ENCODE measurements at regions not wholly inside any gene's neighbourhood (a gene's known extent, or its start where the extent isn't known, plus 50 kb on each side); places are given as distances from the start of the nearest gene placed in this dataset.
A peak's percentile ranks its signal among the peaks of the same experiment; 100 is the strongest.

DNA sequence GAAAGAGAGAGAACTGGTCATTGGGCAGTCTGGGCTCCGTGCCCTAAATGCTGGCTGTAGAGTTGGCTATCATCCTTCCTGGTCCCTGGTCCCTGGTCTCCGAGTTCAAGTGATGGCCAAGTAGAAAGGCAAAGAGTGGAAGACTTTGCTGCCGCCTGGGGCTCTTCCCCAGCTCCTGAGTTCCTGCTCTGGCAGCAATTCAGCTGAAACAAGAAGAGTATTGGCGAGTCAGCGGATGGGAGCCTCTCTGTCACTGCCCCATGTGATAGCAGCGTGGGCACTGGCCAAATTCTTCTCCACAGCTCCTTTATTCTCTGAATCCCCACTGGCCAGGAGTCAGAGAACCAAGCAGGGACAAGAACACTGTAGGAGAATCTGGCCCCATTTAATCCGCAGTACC is 351.0 kb upstream of the POU3F3 start:
- DNase-seq: no peak
- H3K36me3 ChIP-seq: no peaks in the 10 kb centered on the region
- no peak overlapping the region for H3K4me3 ChIP-seq
- H3K9me3 ChIP-seq: no peaks in the 10 kb centered on the region
- peaks cover 4% of the 10 kb centered on the region; the same call in 1 of the 2 replicates for H3K27me3 ChIP-seq

DNA sequence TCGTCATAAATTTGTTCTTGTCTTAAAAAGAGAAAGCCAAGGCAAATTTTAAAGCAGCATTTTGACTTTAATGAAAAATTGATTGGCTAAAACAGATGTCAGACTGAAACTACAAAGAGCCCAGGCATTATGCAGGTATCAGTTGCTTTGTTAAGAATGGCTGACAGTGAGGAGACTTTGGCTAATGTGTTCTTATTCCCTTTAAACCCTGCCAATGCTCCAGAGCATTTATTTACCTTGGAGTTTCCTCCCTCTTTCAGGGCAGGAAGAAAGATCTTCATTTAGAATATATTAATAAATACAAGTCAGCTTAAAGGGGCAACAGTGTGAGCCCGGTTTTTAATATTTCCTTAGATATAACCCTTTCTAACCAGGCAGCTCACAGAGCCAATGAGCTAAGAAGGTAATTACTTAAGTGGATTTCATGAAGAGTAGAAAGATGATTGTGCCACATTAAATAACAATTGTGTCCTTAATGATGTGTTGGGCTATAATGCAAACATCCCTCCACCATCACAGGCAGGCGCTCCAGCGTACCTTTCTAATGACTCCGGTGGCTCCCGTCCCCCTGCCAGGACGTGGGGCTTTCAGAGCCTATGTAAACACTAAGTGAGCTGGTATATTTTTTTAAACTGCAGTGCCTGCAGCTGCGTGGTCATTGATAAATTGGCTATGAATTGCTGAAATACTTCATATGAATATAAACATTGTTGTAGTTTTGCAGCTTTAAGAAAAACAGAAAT is 349.4 kb upstream of the POU3F3 start:
- Histone ChIP-seq H3K27me3 (peaks cover 4% of the 10 kb centered on the region; the same call in 1 of the 2 replicates), H3K36me3 (no peaks in the 10 kb centered on the region)
- no peak for DNase-seq

DNA sequence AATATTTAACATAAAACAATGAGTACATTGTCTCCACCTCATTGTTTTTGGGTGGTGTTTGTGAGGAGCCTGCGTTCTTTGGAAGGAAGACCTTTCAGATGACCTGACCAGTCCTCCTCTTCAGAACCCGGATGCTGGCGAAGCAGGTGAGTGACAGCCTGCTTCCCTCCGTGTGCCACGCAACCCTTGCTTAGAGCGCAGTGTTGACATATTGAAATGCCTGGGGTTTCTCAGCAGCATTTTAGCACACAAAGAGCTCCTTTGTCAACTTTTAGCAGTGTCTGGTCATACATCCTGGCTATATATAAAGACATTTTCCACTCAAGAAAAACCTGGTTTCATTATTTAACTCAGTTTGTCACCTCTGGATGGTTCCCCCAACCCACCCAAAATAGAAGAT is 335.7 kb upstream of the POU3F3 start:
- no peaks in the 10 kb centered on the region for H3K36me3 ChIP-seq
- no peaks in the 10 kb centered on the region for H3K27me3 ChIP-seq
- no peak overlapping the region for H3K4me3 ChIP-seq
- DNase-seq: no peak
- no peaks in the 10 kb centered on the region for H3K9me3 ChIP-seq

More for the DNA sequence above, 349.4 kb upstream of the POU3F3 start:
- no peak overlapping the region for H3K4me3 ChIP-seq
- H3K9me3 ChIP-seq: no peaks in the 10 kb centered on the region

DNA sequence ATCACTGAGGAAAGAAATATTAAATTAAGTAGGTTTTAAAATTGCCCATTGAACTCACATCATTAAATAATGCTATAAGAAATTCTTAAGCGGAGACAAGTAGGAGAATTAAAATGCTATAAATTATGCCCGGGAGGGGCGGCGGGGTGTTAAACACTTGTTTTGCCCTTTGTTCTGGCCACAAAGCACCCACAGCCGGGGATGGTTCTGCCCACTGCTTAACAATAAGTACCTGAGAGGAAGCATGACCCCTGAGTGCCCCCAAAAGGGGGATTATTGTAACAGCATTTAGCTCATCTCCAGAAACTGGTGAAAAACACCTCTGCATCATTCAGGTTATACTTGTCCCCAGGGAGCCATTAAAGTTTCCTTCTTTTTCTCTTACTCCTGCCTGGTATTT is 332.7 kb upstream of the POU3F3 start:
- H3K4me3 ChIP-seq: no peak overlapping the region
- H3K9me3 ChIP-seq: no peaks in the 10 kb centered on the region
- no peak for DNase-seq
- H3K36me3 ChIP-seq: no peaks in the 10 kb centered on the region
- no peaks in the 10 kb centered on the region for H3K27me3 ChIP-seq

DNA sequence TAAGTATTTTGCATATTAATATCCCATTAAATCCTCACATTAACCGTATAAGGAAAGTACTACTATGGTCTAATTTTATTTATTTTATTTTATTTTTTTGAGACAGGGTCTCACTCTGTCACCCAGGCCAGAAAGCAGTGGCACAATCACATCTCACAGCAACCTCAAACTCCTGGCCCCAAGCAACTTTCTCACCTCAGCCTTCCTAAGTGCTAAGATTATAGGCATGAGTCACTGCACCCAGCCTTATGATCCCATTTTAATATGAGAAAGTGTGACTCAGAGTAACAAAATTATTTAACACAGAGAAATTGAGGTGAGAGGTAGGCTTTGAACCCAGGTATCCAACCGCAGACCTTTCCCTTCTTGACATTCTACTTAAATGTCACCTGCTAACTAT is 330.0 kb upstream of the POU3F3 start:
- DNase-seq: no peak
- H3K36me3 ChIP-seq: no peaks in the 10 kb centered on the region
- no peaks in the 10 kb centered on the region for H3K9me3 ChIP-seq
- H3K27me3 ChIP-seq: no peaks in the 10 kb centered on the region
- no peak overlapping the region for H3K4me3 ChIP-seq

DNA sequence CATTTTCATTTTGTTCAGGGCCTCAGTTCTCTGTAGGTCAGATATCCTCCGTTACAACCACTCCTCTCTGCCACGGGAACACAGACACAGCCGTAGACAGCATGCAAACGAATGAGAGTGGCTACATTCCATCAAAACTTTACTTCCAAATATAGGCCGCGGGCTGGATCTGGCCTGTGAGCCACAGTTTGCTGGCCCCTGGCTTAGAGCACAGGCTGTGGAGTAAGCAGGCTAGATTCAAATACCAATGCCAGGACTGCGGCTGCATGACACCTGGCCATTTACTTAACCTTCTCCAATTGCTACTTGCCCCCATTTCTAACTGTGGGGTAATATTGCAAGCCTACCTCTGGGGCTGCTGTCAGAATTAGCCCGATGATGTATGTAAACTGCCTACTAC is 325.8 kb upstream of the POU3F3 start:
- H3K36me3 ChIP-seq: no peaks in the 10 kb centered on the region
- H3K9me3 ChIP-seq: no peaks in the 10 kb centered on the region
- DNase-seq: no peak
- H3K27me3 ChIP-seq: no peaks in the 10 kb centered on the region
- no peak overlapping the region for H3K4me3 ChIP-seq

DNA sequence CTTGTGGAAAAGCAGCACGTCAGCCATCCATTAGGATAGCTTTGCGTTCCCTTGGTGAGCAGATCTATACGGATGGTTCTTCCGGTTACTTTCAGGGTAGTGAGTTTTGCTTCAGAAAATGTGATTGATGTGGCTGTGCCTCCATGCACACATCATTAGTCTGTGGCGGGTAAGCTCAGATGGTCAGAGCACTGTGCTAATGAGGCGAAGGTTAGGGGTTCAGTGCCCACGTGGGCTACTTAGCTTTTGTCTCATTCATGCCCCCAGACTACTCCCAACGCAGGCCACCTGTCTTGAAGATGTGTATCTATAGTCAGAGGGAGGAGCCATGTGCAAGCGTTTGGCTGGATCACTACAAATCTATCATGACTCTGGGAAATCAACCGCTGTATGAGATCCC is 322.8 kb upstream of the POU3F3 start:
- H3K36me3 ChIP-seq: no peaks in the 10 kb centered on the region
- DNase-seq: no peak
- H3K27me3 ChIP-seq: no peaks in the 10 kb centered on the region
- H3K4me3 ChIP-seq: no peak overlapping the region
- H3K9me3 ChIP-seq: no peaks in the 10 kb centered on the region

DNA sequence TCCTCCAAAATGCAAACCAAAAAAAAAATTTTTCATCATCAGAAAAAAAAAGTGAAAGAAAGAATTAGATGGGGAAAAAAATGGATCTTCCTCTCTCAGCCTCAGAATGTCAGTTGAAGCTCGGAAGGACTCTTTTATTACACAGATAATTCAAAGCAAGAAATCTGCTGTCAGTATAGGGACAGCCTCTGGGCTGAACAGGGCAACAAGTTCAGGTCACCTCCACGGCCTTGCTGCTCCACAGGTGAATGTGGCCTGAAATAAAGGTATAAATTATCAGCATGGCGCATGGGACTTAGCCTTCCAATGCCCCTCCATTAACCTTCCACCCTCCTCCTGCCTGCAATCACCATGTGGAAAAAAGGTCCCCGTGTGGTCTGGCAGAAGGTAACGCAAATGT is 316.8 kb upstream of the POU3F3 start:
- no peak for DNase-seq
- no peak overlapping the region for H3K4me3 ChIP-seq

DNA sequence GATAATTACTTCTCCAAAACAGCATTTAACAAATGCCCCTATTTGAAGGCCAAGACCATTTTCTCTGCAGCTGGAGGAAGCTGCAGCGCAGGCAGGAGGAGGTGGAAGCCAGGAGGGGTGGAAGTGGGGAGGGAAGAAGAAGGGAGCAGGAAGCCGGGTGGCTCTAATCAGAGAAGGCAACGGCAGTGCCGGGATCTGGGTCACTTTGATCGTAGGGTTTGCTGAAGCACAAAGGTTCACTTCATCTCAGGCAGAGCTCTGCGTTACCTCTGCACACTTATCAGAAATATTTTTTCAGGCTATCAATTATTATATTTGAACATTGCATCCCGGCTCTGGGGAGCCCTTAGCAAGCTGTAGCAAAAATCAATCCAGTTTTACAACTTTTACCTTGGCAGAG is 315.8 kb upstream of the POU3F3 start:
- no peaks in the 10 kb centered on the region for H3K9me3 ChIP-seq
- no peaks in the 10 kb centered on the region for H3K27me3 ChIP-seq
- H3K36me3 ChIP-seq: no peaks in the 10 kb centered on the region
- H3K4me3 ChIP-seq: no peak overlapping the region
- no peak for DNase-seq

More for the DNA sequence above, 316.8 kb upstream of the POU3F3 start:
- Histone ChIP-seq H3K27me3 (no peaks in the 10 kb centered on the region), H3K36me3 (no peaks in the 10 kb centered on the region), H3K9me3 (no peaks in the 10 kb centered on the region)

DNA sequence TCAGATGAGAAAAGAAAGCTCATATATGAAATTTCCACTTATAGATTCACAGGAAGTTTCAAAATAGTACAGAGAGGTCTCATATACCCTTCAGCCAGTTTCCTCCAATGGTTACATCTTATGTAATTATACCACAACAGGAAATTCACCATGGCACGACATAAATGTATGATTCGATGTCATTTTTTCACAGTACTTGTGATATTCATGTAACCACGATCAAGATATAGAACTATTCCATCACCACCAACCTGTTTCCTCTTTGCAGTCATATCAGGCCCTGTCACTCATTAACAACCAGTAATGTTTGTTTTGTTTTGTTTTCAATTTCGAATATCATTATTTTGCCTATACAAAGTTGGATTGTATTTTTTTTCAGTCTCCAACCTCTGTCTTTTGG is 314.3 kb upstream of the POU3F3 start:
- no peak overlapping the region for H3K4me3 ChIP-seq
- no peaks in the 10 kb centered on the region for H3K9me3 ChIP-seq
- H3K36me3 ChIP-seq: no peaks in the 10 kb centered on the region
- DNase-seq: no peak
- no peaks in the 10 kb centered on the region for H3K27me3 ChIP-seq

DNA sequence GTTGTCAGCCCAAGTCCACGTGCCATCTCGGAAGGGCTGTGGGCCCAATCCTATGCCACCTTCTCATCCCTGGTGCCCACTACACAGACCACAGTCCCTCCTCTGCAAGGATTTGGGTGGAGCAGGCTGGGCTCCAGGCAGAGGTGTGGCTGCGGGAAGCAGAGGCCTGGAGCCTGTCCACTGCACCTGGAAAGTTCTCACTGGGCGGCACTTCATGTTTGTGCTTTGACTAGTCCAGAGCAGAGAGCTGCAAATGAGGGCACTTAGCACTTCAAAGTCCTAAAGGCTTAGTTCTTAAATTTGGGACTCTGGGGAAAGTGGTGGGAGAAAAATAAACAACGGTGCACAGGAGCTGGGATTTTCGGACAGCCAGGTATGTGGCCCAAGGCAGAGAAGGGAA is 308.9 kb upstream of the POU3F3 start:
- no peaks in the 10 kb centered on the region for H3K36me3 ChIP-seq
- H3K9me3 ChIP-seq: no peaks in the 10 kb centered on the region
- no peak for DNase-seq
- no peaks in the 10 kb centered on the region for H3K27me3 ChIP-seq
- H3K4me3 ChIP-seq: no peak overlapping the region

DNA sequence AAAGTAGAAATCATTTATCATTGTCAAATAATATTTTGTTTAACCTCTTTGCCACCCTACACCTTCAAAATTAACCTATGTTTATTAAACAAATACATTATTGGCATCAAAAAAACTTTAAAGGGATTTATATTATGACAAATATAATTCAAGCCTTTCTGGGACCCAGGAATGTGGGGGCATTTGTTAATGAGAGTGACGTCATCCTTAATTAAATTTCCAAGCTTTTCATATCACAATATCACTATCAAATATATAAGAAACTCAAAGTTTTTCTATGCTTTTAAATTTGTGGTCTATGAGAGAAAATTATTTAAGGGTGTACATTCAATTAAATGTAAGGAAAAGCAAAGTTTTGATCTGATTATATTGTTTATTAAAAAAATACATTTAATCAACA is 307.4 kb upstream of the POU3F3 start:
- Histone ChIP-seq H3K9me3 (no peaks in the 10 kb centered on the region), H3K36me3 (no peaks in the 10 kb centered on the region), H3K4me3 (no peak overlapping the region), H3K27me3 (no peaks in the 10 kb centered on the region)
- DNase-seq: no peak

DNA sequence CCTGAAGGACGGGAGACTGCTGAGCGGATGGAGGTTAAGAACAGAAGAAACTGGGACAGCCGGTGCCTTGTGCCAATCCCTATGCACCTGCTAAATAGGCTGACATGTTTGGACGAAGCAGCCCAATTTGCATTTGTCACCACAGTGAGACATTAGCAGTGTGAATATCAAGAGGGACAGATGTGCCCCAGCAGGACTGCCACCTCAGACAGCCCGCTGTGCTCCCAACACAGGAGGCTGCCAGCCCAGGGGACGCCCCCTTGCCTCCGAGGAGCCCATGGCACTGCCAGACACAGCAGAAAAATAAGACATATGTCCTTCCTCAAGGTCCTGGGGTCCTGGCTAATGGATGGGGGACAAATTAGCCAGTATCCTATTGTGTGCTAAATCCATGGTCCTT is 306.7 kb upstream of the POU3F3 start:
- no peak for DNase-seq
- no peaks in the 10 kb centered on the region for H3K27me3 ChIP-seq

DNA sequence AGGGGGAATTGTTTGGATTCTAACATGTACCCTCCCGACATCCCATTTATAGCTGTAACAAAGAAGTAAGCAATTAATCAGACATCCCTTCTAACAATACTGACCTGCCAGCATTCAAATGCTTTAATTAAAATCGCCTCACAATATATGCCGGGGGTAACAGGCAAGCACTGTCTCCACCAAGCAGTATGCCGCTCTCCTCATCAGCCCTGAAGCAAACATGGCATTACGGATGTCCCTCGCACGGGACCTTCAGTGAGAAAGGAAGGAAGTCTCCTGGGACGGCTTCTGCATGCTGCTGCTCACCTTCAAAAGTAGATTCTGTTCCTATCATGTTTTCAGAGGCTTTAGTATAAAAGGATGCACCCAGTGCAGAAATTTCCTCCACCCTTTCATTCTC is 292.7 kb upstream of the POU3F3 start:
- no peak for DNase-seq
- Histone ChIP-seq H3K9me3 (no peaks in the 10 kb centered on the region), H3K4me3 (no peak overlapping the region), H3K27me3 (no peaks in the 10 kb centered on the region), H3K36me3 (no peaks in the 10 kb centered on the region)

More for the DNA sequence above, 306.7 kb upstream of the POU3F3 start:
- H3K9me3 ChIP-seq: no peaks in the 10 kb centered on the region
- no peak overlapping the region for H3K4me3 ChIP-seq
- H3K36me3 ChIP-seq: no peaks in the 10 kb centered on the region

DNA sequence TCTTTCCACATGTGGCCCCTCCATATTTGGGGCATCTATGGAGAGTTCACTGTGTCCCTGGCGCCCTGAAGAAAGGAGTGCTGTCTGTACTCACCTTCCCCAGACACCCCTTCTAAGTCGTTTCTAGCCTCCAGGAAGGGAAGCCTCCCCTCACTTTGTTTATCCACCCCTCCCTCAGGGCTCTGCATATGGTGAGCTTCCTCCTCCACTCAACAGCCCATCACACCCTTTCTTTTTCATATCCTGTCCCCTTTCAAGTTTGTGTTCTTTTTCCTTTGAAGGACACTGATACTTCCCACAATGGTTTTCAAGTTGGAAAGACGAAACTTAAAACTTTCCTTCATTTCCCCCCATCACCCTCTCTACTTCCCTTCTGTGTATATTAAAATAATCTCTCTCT is 291.4 kb upstream of the POU3F3 start:
- DNase-seq: no peak
- Histone ChIP-seq H3K27me3 (no peaks in the 10 kb centered on the region), H3K9me3 (no peaks in the 10 kb centered on the region), H3K36me3 (no peaks in the 10 kb centered on the region), H3K4me3 (no peak overlapping the region)

DNA sequence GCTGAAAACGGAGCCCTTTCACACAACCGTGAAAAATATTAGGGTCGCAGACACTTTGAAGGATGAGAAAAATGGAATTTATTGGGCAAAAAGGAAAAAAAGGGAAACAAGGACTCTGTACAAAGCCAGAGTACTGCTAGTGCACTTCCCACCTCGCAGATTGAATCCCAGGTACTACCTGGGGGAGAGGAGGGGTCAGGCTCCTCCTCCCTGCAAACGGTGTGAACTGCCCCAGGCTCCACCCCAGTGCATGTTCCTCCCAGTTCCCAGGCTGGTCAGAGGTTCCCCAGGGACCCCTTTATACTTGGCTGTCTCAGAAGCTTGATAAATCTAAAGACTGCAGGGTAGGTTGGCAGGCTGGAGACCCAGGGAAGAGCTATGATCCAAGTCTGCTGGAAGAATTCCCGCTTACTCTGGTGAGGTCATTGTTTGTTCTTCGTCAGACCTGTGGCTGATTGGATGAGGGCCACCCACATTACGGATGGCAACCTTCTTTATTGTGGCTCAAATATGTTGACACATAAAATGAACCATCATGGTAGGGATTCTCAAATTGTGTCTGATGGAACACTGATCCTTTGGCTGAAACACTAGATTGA is 290.4 kb upstream of the POU3F3 start:
- Histone ChIP-seq H3K4me3 (no peak overlapping the region), H3K36me3 (no peaks in the 10 kb centered on the region), H3K9me3 (no peaks in the 10 kb centered on the region), H3K27me3 (no peaks in the 10 kb centered on the region)
- peak; percentile 25 for DNase-seq

DNA sequence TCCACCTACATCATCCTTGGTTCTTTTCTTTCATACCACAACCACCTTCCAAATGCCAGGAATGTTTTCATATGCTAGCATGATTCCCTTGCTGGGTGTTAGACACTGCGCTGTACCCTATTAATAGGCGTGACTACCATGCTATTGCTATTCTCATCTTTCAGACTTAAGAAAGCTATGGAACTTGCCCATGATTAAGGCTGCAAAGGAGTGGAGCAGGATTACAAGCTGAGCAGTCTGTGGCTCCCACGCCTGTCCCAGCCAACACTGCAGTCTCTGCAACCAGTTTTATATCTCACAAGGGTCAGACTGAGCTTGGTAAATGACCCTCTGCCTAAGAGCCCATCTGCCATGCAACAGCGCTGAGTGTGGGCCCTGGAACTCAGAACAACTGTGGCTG is 285.7 kb upstream of the POU3F3 start:
- Histone ChIP-seq H3K36me3 (no peaks in the 10 kb centered on the region), H3K4me3 (no peak overlapping the region), H3K27me3 (no peaks in the 10 kb centered on the region), H3K9me3 (no peaks in the 10 kb centered on the region)
- no peak for DNase-seq

DNA sequence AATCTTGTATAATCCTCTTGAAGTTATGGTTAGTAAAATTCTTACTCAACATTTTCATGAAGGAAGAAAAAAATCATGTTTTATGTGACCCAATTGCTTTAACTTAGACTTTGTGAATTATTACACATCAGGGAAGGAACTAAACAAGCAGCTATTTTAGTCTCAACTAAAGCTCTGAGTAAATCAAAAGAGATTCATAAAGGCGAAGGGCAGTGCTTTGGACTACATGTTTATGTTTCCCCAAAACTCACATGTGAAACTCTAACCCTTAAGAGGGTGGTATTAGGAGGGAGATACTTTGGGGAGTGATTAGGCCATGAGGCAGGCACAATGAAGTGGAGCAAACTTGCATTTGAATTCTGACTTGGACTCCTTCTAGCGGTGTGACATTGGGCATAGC is 283.7 kb upstream of the POU3F3 start:
- DNase-seq: no peak
- no peaks in the 10 kb centered on the region for H3K9me3 ChIP-seq
- no peaks in the 10 kb centered on the region for H3K27me3 ChIP-seq
- H3K4me3 ChIP-seq: no peak overlapping the region
- H3K36me3 ChIP-seq: no peaks in the 10 kb centered on the region

Measured in MG63 (cell line).